ENCODE measurements at regions not wholly inside any gene's neighbourhood (a gene's known extent, or its start where the extent isn't known, plus 50 kb on each side); places are given as distances from the start of the nearest gene placed in this dataset.
"Not testable (repeated sequence)": the region's sequence is repeated elsewhere in the genome, so short reads cannot be mapped to it uniquely, and the experiment has no call there.

- DNase-seq (ENCODE audit: low read depth, low spot score); ATAC-seq; in situ Hi-C loops (cut with HindIII; ENCODE audit: low pct_unique_long_range_greater_than_20kb, low sequenced_read_pairs); H3K9me3 ChIP-seq (ENCODE audit: control insufficient read depth, insufficient read depth, low read depth, low read length); H3K27ac ChIP-seq (ENCODE audit: low read length); H3K27me3 ChIP-seq (ENCODE audit: control insufficient read depth, insufficient read depth, low read length); intact Hi-C loops (cut with micrococcal nuclease; ENCODE audit: unreplicated experiment); BruUV-seq (replicated peaks); H3K4me3 ChIP-seq (ENCODE audit: low read depth in 2 of 2, low read length in 2 of 2); H3K36me3 ChIP-seq (ENCODE audit: control insufficient read depth, insufficient read depth, low read length); POLR2A ChIA-PET; CTCF ChIA-PET: not testable (repeated sequence)
- H3K4me1 ChIP-seq (ENCODE audit: control insufficient read depth, insufficient read depth, low read length), result peaks cover 10% of the 10 kb centered on the region
These were observed 101.4 kb downstream of the PRR15 start for GRCh38 chr7:29664999-29665398.

- H3K36me3 ChIP-seq (ENCODE audit: control insufficient read depth, insufficient read depth, low read length); ATAC-seq; POLR2A ChIA-PET; BruUV-seq (replicated peaks); in situ Hi-C loops (cut with HindIII; ENCODE audit: low pct_unique_long_range_greater_than_20kb, low sequenced_read_pairs); DNase-seq (ENCODE audit: low read depth, low spot score); H3K27me3 ChIP-seq (ENCODE audit: control insufficient read depth, insufficient read depth, low read length); H3K27ac ChIP-seq (ENCODE audit: low read length); H3K4me3 ChIP-seq (ENCODE audit: low read depth in 2 of 2, low read length in 2 of 2); H3K9me3 ChIP-seq (ENCODE audit: control insufficient read depth, insufficient read depth, low read depth, low read length); CTCF ChIA-PET; intact Hi-C loops (cut with micrococcal nuclease; ENCODE audit: unreplicated experiment): not testable (repeated sequence)
- peaks cover 10% of the 10 kb centered on the region for H3K4me1 ChIP-seq (ENCODE audit: control insufficient read depth, insufficient read depth, low read length)
These were observed 103.5 kb downstream of the PRR15 start for GRCh38 chr7:29667096-29667669.

- ATAC-seq; intact Hi-C loops (cut with micrococcal nuclease; ENCODE audit: unreplicated experiment); BruUV-seq (replicated peaks); in situ Hi-C loops (cut with HindIII; ENCODE audit: low pct_unique_long_range_greater_than_20kb, low sequenced_read_pairs); H3K27ac ChIP-seq (ENCODE audit: low read length); POLR2A ChIA-PET; DNase-seq (ENCODE audit: low read depth, low spot score); H3K9me3 ChIP-seq (ENCODE audit: control insufficient read depth, insufficient read depth, low read depth, low read length); CTCF ChIA-PET; H3K27me3 ChIP-seq (ENCODE audit: control insufficient read depth, insufficient read depth, low read length); H3K4me3 ChIP-seq (ENCODE audit: low read depth in 2 of 2, low read length in 2 of 2); H3K36me3 ChIP-seq (ENCODE audit: control insufficient read depth, insufficient read depth, low read length); H3K4me1 ChIP-seq (ENCODE audit: control insufficient read depth, insufficient read depth, low read length): not testable (repeated sequence)
These were observed 107.7 kb downstream of the PRR15 start for GRCh38 chr7:29671286-29671685.

GRCh38 chr7:29673635-29674034 lies 110.0 kb downstream of the PRR15 start:
- H3K9me3 ChIP-seq (ENCODE audit: control insufficient read depth, insufficient read depth, low read depth, low read length); POLR2A ChIA-PET; in situ Hi-C loops (cut with HindIII; ENCODE audit: low pct_unique_long_range_greater_than_20kb, low sequenced_read_pairs); H3K4me3 ChIP-seq (ENCODE audit: low read depth in 2 of 2, low read length in 2 of 2); H3K27me3 ChIP-seq (ENCODE audit: control insufficient read depth, insufficient read depth, low read length); H3K36me3 ChIP-seq (ENCODE audit: control insufficient read depth, insufficient read depth, low read length); H3K4me1 ChIP-seq (ENCODE audit: control insufficient read depth, insufficient read depth, low read length); CTCF ChIA-PET; DNase-seq (ENCODE audit: low read depth, low spot score); H3K27ac ChIP-seq (ENCODE audit: low read length); intact Hi-C loops (cut with micrococcal nuclease; ENCODE audit: unreplicated experiment); BruUV-seq (replicated peaks); ATAC-seq: not testable (repeated sequence)

- BruUV-seq (replicated peaks); H3K27ac ChIP-seq (ENCODE audit: low read length); POLR2A ChIA-PET; in situ Hi-C loops (cut with HindIII; ENCODE audit: low pct_unique_long_range_greater_than_20kb, low sequenced_read_pairs); CTCF ChIA-PET; intact Hi-C loops (cut with micrococcal nuclease; ENCODE audit: unreplicated experiment); H3K36me3 ChIP-seq (ENCODE audit: control insufficient read depth, insufficient read depth, low read length); H3K9me3 ChIP-seq (ENCODE audit: control insufficient read depth, insufficient read depth, low read depth, low read length); DNase-seq (ENCODE audit: low read depth, low spot score); H3K4me3 ChIP-seq (ENCODE audit: low read depth in 2 of 2, low read length in 2 of 2); H3K27me3 ChIP-seq (ENCODE audit: control insufficient read depth, insufficient read depth, low read length); H3K4me1 ChIP-seq (ENCODE audit: control insufficient read depth, insufficient read depth, low read length): not testable (repeated sequence)
- ATAC-seq, result peak; percentile 37
These were observed 111.0 kb downstream of the PRR15 start for GRCh38 chr7:29674626-29675025.

GRCh38 chr7:29677254-29677653 lies 113.6 kb downstream of the PRR15 start:
- intact Hi-C loops (cut with micrococcal nuclease; ENCODE audit: unreplicated experiment); ATAC-seq; H3K36me3 ChIP-seq (ENCODE audit: control insufficient read depth, insufficient read depth, low read length); H3K4me1 ChIP-seq (ENCODE audit: control insufficient read depth, insufficient read depth, low read length); H3K27me3 ChIP-seq (ENCODE audit: control insufficient read depth, insufficient read depth, low read length); DNase-seq (ENCODE audit: low read depth, low spot score); H3K4me3 ChIP-seq (ENCODE audit: low read depth in 2 of 2, low read length in 2 of 2); H3K9me3 ChIP-seq (ENCODE audit: control insufficient read depth, insufficient read depth, low read depth, low read length); BruUV-seq (replicated peaks); CTCF ChIA-PET; POLR2A ChIA-PET; H3K27ac ChIP-seq (ENCODE audit: low read length); in situ Hi-C loops (cut with HindIII; ENCODE audit: low pct_unique_long_range_greater_than_20kb, low sequenced_read_pairs): not testable (repeated sequence)

GRCh38 chr7:29679963-29680362 lies 116.3 kb downstream of the PRR15 start:
- BruUV-seq (replicated peaks); in situ Hi-C loops (cut with HindIII; ENCODE audit: low pct_unique_long_range_greater_than_20kb, low sequenced_read_pairs); intact Hi-C loops (cut with micrococcal nuclease; ENCODE audit: unreplicated experiment): not testable (repeated sequence)

GRCh38 chr7:29680601-29681000 lies 117.0 kb downstream of the PRR15 start:
- DNase-seq (ENCODE audit: low read depth, low spot score); H3K4me3 ChIP-seq (ENCODE audit: low read depth in 2 of 2, low read length in 2 of 2); intact Hi-C loops (cut with micrococcal nuclease; ENCODE audit: unreplicated experiment); in situ Hi-C loops (cut with HindIII; ENCODE audit: low pct_unique_long_range_greater_than_20kb, low sequenced_read_pairs); ATAC-seq; H3K9me3 ChIP-seq (ENCODE audit: control insufficient read depth, insufficient read depth, low read depth, low read length); H3K27me3 ChIP-seq (ENCODE audit: control insufficient read depth, insufficient read depth, low read length); H3K36me3 ChIP-seq (ENCODE audit: control insufficient read depth, insufficient read depth, low read length); CTCF ChIA-PET; BruUV-seq (replicated peaks); H3K4me1 ChIP-seq (ENCODE audit: control insufficient read depth, insufficient read depth, low read length); H3K27ac ChIP-seq (ENCODE audit: low read length); POLR2A ChIA-PET: not testable (repeated sequence)

More at GRCh38 chr7:29679963-29680362, 116.3 kb downstream of the PRR15 start:
- H3K4me3 ChIP-seq (ENCODE audit: low read depth in 2 of 2, low read length in 2 of 2); H3K27me3 ChIP-seq (ENCODE audit: control insufficient read depth, insufficient read depth, low read length); H3K36me3 ChIP-seq (ENCODE audit: control insufficient read depth, insufficient read depth, low read length); CTCF ChIA-PET; H3K27ac ChIP-seq (ENCODE audit: low read length); DNase-seq (ENCODE audit: low read depth, low spot score); H3K9me3 ChIP-seq (ENCODE audit: control insufficient read depth, insufficient read depth, low read depth, low read length); POLR2A ChIA-PET; H3K4me1 ChIP-seq (ENCODE audit: control insufficient read depth, insufficient read depth, low read length); ATAC-seq: not testable (repeated sequence)

Measured in Panc1 (cell line).